Neural cell (in vitro differentiated cells): ENCODE measurements at regions not wholly inside any gene's neighbourhood (a gene's known extent, or its start where the extent isn't known, plus 50 kb on each side); places are given as distances from the start of the nearest gene placed in this dataset.
"Not testable (repeated sequence)": the region's sequence is repeated elsewhere in the genome, so short reads cannot be mapped to it uniquely, and the experiment has no call there.

Experiments
- H2AFZ ChIP-seq: fragments of 200-600, 300-800 bp; sonication (generic), shearing (Covaris generic); 2 replicates; pipeline ENCODE4 v1.6.0; 2014; ENCODE audit warnings: low read depth, mild to moderate bottlenecking, antibody characterized with exemption, low read length, moderate library complexity
- H3F3A ChIP-seq: fragments of 200-600 bp; shearing (Covaris generic); 2 replicates; pipeline ENCODE4 v1.6.1; 2016; ENCODE audit warnings: mild to moderate bottlenecking, moderate library complexity, mixed read lengths, antibody characterized with exemption, low read length; ENCODE audit not compliant: insufficient read depth, poor library complexity, severe bottlenecking
- H3K27ac ChIP-seq: fragments of 200-600, 300-800 bp; sonication (generic), shearing (Covaris generic); 2 replicates; pipeline ENCODE4 v1.5.1; 2014; ENCODE audit warnings: mild to moderate bottlenecking, low read length, moderate library complexity
- H3K27me3 ChIP-seq: fragments of 300-800, 200-600 bp; sonication (generic), shearing (Covaris generic); 2 replicates; pipeline ENCODE4 v1.6.0; 2014; ENCODE audit warnings: mild to moderate bottlenecking, low read depth, low read length, moderate library complexity; ENCODE audit not compliant: insufficient read depth
- H3K36me3 ChIP-seq: fragments of 300-800, 200-600 bp; sonication (generic), shearing (Covaris generic); 2 replicates; pipeline ENCODE4 v1.5.1; 2014; ENCODE audit warnings: mild to moderate bottlenecking, antibody characterized with exemption, low read length, moderate library complexity; ENCODE audit not compliant: insufficient read depth
- H3K4me2 ChIP-seq: fragments of 300-800, 200-600 bp; sonication (generic), shearing (Covaris generic); 2 replicates; pipeline ENCODE4 v1.6.0; 2014; ENCODE audit warnings: mild to moderate bottlenecking, low read length
- H3K4me3 ChIP-seq: fragments of 300-800, 200-600 bp; sonication (generic), shearing (Covaris generic); 2 replicates; pipeline ENCODE4 v1.5.1; 2014; ENCODE audit warnings: mild to moderate bottlenecking, low read length, moderate library complexity
- H3K79me2 ChIP-seq: fragments of 200-600 bp; shearing (Covaris generic); replicated peaks from 2 replicates; pipeline ENCODE4 v1.6.0; 2014; ENCODE audit warnings: mild to moderate bottlenecking, low read length, moderate library complexity; ENCODE audit not compliant: insufficient read depth
- H3K9ac ChIP-seq: fragments of 300-800, 200-600 bp; sonication (generic), shearing (Covaris generic); 2 replicates; pipeline ENCODE4 v1.6.1; 2016; ENCODE audit warnings: mild to moderate bottlenecking, low read length, mixed read lengths
- H3K9me2 ChIP-seq: fragments of 200-600 bp; shearing (Covaris generic); 2 replicates; pipeline ENCODE4 v1.6.1; 2016; ENCODE audit warnings: mild to moderate bottlenecking, low read length, mixed read lengths; ENCODE audit not compliant: insufficient read depth
- H3K9me3 ChIP-seq: fragments of 200-600, 300-800 bp; sonication (generic), shearing (Covaris generic); 2 replicates; pipeline ENCODE4 v1.6.1; 2016; ENCODE audit warnings: mild to moderate bottlenecking, mixed run types, low read length, moderate library complexity, mixed read lengths
- H4K20me1 ChIP-seq: fragments of 200-600 bp; shearing (Covaris generic); 2 replicates; pipeline ENCODE4 v1.6.1; 2016; ENCODE audit warnings: mild to moderate bottlenecking, mixed run types; ENCODE audit not compliant: insufficient read depth
- CTCF ChIP-seq: fragments of 450-650 bp; IDR thresholded peaks from 2 replicates; pipeline ENCODE4 v1.5.1; 2014; ENCODE audit warnings: antibody characterized with exemption, mild to moderate bottlenecking, moderate library complexity; ENCODE audit not compliant: poor library complexity, severe bottlenecking
- EP300 ChIP-seq: fragments of 450-650 bp; conservative IDR thresholded peaks from 2 replicates; pipeline ENCODE4 v1.6.1; 2014; ENCODE audit warnings: antibody characterized with exemption, mild to moderate bottlenecking, moderate library complexity; ENCODE audit not compliant: poor library complexity, severe bottlenecking
- EZH2 ChIP-seq: fragments of 200-600, 300-800 bp; shearing (Covaris generic), sonication (generic); IDR thresholded peaks from 2 replicates; pipeline ENCODE4 v1.6.1; 2014; ENCODE audit warnings: antibody characterized with exemption, low read length, borderline replicate concordance, mild to moderate bottlenecking; ENCODE audit not compliant: insufficient read depth, poor library complexity, severe bottlenecking
- MXI1 ChIP-seq: fragments of 450-650 bp; conservative IDR thresholded peaks from 2 replicates; pipeline ENCODE4 v1.6.1; 2014; ENCODE audit warnings: antibody characterized with exemption, mild to moderate bottlenecking; ENCODE audit not compliant: poor library complexity, severe bottlenecking
- RAD21 ChIP-seq: fragments of 450-650 bp; conservative IDR thresholded peaks from 2 replicates; pipeline ENCODE4 v1.6.1; 2014; ENCODE audit warnings: antibody characterized with exemption, mild to moderate bottlenecking, moderate library complexity
- SMC3 ChIP-seq: fragments of 450-650 bp; conservative IDR thresholded peaks from 2 replicates; pipeline ENCODE4 v1.6.1; 2014; ENCODE audit warnings: antibody characterized with exemption, mild to moderate bottlenecking, moderate library complexity; ENCODE audit not compliant: poor library complexity
- TAF1 ChIP-seq: IDR thresholded peaks from 2 replicates; pipeline ENCODE4 v1.6.1; 2012; ENCODE audit warnings: low read depth
- TF ChIP-seq, protein P1 (sequence below): IDR thresholded peaks from 2 replicates; pipeline ENCODE4 v1.6.1; 2012; ENCODE audit warnings: borderline replicate concordance

DNA sequence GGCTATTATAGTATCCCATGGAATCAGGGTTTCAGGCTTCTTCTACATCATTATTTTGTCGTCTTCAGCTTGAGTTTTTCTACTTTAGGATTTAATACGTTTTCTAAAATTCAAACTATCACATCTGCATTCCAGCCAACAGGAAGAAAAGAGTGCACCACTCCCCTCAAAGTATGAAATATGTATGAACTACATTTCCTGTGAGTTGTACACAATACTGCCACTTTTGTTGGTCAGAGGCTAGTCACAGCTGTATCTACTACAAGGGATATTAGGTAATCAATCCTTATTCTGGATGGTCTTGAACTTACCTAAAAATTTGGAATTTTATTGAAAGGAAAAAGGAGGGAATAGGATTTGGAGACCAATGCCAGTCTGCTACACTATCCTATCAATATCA lies 235.6 kb upstream of the TBX18 start:
- Histone ChIP-seq H3K36me3 (no peaks in the 10 kb centered on the region), H3K9me3 (no peaks in the 10 kb centered on the region), H3K4me3 (no peak overlapping the region), H2AFZ (no peak overlapping the region), H3K4me2 (no peak overlapping the region), H3K9me2 (no peaks in the 10 kb centered on the region), H3K27me3 (no peaks in the 10 kb centered on the region), H3K27ac (no peak overlapping the region), H3F3A (no peaks in the 10 kb centered on the region), H3K9ac (no peak overlapping the region), H4K20me1 (no peaks in the 10 kb centered on the region), H3K79me2 (no peaks in the 10 kb centered on the region)
- no peak for TF ChIP-seq EZH2
- no peak for TF ChIP-seq SMC3
- no peak for TF ChIP-seq RAD21

DNA sequence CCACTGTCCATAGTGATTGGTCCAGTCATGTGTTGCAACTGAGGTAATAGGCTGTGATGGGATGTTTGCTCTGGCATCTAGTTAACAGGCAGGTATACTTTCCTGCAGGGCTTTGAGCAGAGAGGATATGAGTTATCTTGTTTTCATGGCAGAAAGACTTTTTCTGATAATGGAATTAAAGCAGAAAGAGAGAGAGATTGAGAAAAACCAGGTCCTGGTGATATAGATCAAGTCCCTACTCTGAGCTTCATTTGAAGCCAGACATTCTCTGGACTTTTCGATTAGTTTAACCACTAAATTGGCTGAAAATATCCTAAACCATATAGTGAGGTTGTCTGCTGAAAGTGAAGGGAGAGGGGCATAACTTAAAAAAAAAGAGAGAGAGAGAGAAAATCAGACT lies 233.8 kb upstream of the TBX18 start:
- no peaks in the 10 kb centered on the region for H4K20me1 ChIP-seq
- H3K27me3 ChIP-seq, result no peaks in the 10 kb centered on the region
- no peak for TF ChIP-seq RAD21
- no peak for TF ChIP-seq CTCF
- no peak for TF ChIP-seq TAF1
- TF ChIP-seq EP300, result no peak
- no peak for TF ChIP-seq EZH2
- TF ChIP-seq, protein P1, sequence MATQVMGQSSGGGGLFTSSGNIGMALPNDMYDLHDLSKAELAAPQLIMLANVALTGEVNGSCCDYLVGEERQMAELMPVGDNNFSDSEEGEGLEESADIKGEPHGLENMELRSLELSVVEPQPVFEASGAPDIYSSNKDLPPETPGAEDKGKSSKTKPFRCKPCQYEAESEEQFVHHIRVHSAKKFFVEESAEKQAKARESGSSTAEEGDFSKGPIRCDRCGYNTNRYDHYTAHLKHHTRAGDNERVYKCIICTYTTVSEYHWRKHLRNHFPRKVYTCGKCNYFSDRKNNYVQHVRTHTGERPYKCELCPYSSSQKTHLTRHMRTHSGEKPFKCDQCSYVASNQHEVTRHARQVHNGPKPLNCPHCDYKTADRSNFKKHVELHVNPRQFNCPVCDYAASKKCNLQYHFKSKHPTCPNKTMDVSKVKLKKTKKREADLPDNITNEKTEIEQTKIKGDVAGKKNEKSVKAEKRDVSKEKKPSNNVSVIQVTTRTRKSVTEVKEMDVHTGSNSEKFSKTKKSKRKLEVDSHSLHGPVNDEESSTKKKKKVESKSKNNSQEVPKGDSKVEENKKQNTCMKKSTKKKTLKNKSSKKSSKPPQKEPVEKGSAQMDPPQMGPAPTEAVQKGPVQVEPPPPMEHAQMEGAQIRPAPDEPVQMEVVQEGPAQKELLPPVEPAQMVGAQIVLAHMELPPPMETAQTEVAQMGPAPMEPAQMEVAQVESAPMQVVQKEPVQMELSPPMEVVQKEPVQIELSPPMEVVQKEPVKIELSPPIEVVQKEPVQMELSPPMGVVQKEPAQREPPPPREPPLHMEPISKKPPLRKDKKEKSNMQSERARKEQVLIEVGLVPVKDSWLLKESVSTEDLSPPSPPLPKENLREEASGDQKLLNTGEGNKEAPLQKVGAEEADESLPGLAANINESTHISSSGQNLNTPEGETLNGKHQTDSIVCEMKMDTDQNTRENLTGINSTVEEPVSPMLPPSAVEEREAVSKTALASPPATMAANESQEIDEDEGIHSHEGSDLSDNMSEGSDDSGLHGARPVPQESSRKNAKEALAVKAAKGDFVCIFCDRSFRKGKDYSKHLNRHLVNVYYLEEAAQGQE, result no peak
- TF ChIP-seq MXI1, result no peak
- TF ChIP-seq SMC3, result no peak
- H3K4me3 ChIP-seq, result no peak overlapping the region
- H2AFZ ChIP-seq, result no peak overlapping the region
- no peaks in the 10 kb centered on the region for H3F3A ChIP-seq
- H3K9ac ChIP-seq, result no peak overlapping the region
- H3K4me2 ChIP-seq, result no peak overlapping the region
- H3K27ac ChIP-seq, result no peak overlapping the region
- no peaks in the 10 kb centered on the region for H3K9me3 ChIP-seq
- no peaks in the 10 kb centered on the region for H3K9me2 ChIP-seq
- no peaks in the 10 kb centered on the region for H3K36me3 ChIP-seq
- H3K79me2 ChIP-seq, result no peaks in the 10 kb centered on the region

GRCh38 chr6:84988766-84989165 lies 224.4 kb upstream of the TBX18 start:
- H3K27me3 ChIP-seq, H3F3A ChIP-seq, H3K27ac ChIP-seq, H3K9ac ChIP-seq, H4K20me1 ChIP-seq, H3K4me2 ChIP-seq, H3K9me3 ChIP-seq, H2AFZ ChIP-seq, H3K4me3 ChIP-seq, H3K36me3 ChIP-seq, H3K9me2 ChIP-seq, H3K79me2 ChIP-seq: not testable (repeated sequence)

DNA sequence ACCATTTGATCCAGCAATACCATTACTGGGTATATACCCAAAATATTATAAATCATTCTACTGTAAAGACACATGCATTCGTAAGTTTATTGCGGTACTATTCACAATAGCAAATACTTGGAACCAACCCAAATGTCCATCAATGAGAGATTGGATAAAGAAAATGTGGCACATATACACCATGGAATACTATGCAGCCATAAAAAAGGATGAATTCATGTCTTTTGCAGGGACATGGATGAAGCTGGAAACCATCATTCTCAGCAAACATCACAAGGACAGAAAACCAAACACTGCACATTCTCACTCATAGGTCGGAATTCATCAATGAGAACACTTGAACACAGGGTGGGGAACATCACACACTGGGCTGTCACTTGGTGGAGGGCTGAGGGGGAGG lies 221.1 kb upstream of the TBX18 start:
- H3K9me3 ChIP-seq, H3K4me3 ChIP-seq, H3K4me2 ChIP-seq, H3K27ac ChIP-seq, H3K79me2 ChIP-seq, H3K9ac ChIP-seq, H2AFZ ChIP-seq, H3K27me3 ChIP-seq, H3F3A ChIP-seq, H4K20me1 ChIP-seq, H3K9me2 ChIP-seq, H3K36me3 ChIP-seq: not testable (repeated sequence)
